Body of pancreas (tissue), 4 donors: ENCODE measurements at regions not wholly inside any gene's neighbourhood (a gene's known extent, or its start where the extent isn't known, plus 50 kb on each side); places are given as distances from the start of the nearest gene placed in this dataset.

Experiments
- CTCF ChIP-seq, 7 experiments: fragments of 450-650 bp in 4 of 7; fragments of 200-600 bp in 3 of 7; sonication (generic) in 3 of 7; IDR thresholded peaks; one replicate each; pipeline ENCODE4 v1.5.1; 2016 to 2019; ENCODE audit warnings: antibody characterized with exemption in 7 of 7
- POLR2A ChIP-seq, 3 donors: fragments of 450-650 bp; IDR thresholded peaks; one replicate each; pipeline ENCODE4 v1.6.1; 2016; ENCODE audit warnings: antibody characterized with exemption in 3 of 3, mild to moderate bottlenecking in 2 of 3

- TF ChIP-seq CTCF (IDR thresholded peaks at IDR 0.05) (no peak), POLR2A (IDR thresholded peaks at IDR 0.05) (no peak)
Observed at GRCh38 chr20:11347738-11348137, 570.0 kb upstream of the BTBD3 start.
